Neural cell (in vitro differentiated cells): ENCODE measurements at regions not wholly inside any gene's neighbourhood (a gene's known extent, or its start where the extent isn't known, plus 50 kb on each side); places are given as distances from the start of the nearest gene placed in this dataset.

ENCODE experiments used
- CTCF ChIP-seq: fragments of 450-650 bp; IDR thresholded peaks from 2 replicates; pipeline ENCODE4 v1.5.1; 2014; ENCODE audit warnings: antibody characterized with exemption, mild to moderate bottlenecking, moderate library complexity; ENCODE audit not compliant: poor library complexity, severe bottlenecking
- EP300 ChIP-seq: fragments of 450-650 bp; conservative IDR thresholded peaks from 2 replicates; pipeline ENCODE4 v1.6.1; 2014; ENCODE audit warnings: antibody characterized with exemption, mild to moderate bottlenecking, moderate library complexity; ENCODE audit not compliant: poor library complexity, severe bottlenecking
- TAF1 ChIP-seq: IDR thresholded peaks from 2 replicates; pipeline ENCODE4 v1.6.1; 2012; ENCODE audit warnings: low read depth

GRCh38 chr17:12553625-12554024 lies 112.1 kb upstream of the MYOCD start:
- TF ChIP-seq EP300 (no peak), TAF1 (no peak), CTCF (no peak)
